ENCODE measurements at regions not wholly inside any gene's neighbourhood (a gene's known extent, or its start where the extent isn't known, plus 50 kb on each side); places are given as distances from the start of the nearest gene placed in this dataset.

DNA sequence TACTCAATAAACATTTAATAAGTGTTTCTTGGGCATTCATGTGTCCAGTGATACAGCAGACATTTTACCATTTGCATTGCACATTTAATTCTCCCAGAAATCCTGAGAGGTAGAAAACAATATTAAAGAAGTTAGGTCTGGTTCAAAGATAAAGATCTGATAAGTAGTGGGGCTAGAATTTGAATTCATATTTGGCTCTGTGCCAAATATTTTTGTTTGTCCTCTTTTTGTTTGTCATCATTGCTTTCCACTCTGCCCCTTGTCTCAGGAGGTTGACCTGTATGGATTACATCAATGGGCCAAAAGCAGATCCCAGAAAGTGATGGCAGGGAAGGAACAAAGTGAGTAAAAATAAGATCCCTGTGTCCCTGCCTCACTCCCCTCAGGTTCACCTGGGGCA lies 441.9 kb upstream of the PKDCC start:
- TF ChIP-seq, protein P1, sequence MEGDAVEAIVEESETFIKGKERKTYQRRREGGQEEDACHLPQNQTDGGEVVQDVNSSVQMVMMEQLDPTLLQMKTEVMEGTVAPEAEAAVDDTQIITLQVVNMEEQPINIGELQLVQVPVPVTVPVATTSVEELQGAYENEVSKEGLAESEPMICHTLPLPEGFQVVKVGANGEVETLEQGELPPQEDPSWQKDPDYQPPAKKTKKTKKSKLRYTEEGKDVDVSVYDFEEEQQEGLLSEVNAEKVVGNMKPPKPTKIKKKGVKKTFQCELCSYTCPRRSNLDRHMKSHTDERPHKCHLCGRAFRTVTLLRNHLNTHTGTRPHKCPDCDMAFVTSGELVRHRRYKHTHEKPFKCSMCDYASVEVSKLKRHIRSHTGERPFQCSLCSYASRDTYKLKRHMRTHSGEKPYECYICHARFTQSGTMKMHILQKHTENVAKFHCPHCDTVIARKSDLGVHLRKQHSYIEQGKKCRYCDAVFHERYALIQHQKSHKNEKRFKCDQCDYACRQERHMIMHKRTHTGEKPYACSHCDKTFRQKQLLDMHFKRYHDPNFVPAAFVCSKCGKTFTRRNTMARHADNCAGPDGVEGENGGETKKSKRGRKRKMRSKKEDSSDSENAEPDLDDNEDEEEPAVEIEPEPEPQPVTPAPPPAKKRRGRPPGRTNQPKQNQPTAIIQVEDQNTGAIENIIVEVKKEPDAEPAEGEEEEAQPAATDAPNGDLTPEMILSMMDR (IDR thresholded peaks at IDR 0.05): no peak
- Mint-ChIP-seq H3K4me3 (no peak overlapping the region), H3K27me3 (ENCODE audit: insufficient read depth) (peaks cover 2% of the 10 kb centered on the region; the same call in 1 of the 2 replicates), H3K27ac (no peak overlapping the region), H3K9me3 (peaks cover 4% of the 10 kb centered on the region), H3K4me1 (ENCODE audit: low read depth) (no peaks in the 10 kb centered on the region), H3K36me3 (ENCODE audit: low read depth) (no peaks in the 10 kb centered on the region)
- DNase-seq: no peak

- no peak overlapping the region for H3K4me3 Mint-ChIP-seq
- H3K9me3 Mint-ChIP-seq: peaks cover 8% of the 10 kb centered on the region
- H3K27ac Mint-ChIP-seq: no peak overlapping the region
- H3K36me3 Mint-ChIP-seq (ENCODE audit: low read depth): no peaks in the 10 kb centered on the region
- TF ChIP-seq, protein P1 (IDR thresholded peaks at IDR 0.05): no peak
- H3K4me1 Mint-ChIP-seq (ENCODE audit: low read depth): no peaks in the 10 kb centered on the region
- peak; percentile 1 for DNase-seq
- H3K27me3 Mint-ChIP-seq (ENCODE audit: insufficient read depth): no peaks in the 10 kb centered on the region
Observed at GRCh38 chr2:41610501-41611190, 437.2 kb upstream of the PKDCC start.

DNA sequence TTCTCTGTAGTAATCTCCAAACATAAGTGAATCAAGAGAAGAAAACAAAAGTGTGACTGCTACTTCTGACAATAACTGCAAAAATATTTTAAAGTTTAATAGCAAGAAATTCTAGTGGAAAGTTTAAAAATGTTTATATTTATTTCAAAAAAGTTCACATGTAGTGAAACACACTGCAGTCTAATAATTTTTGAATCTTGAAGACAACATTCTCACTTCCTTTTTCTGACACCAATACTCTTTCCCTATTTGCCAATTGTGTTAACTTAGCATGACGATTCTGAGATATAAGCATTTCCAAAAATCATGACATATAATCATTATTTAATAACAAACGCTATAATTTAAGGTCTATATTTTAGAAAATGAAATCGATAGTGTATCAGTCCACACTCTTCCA lies 429.1 kb upstream of the PKDCC start:
- peaks cover 4% of the 10 kb centered on the region; the same call in 1 of the 2 replicates for H3K36me3 Mint-ChIP-seq (ENCODE audit: low read depth)
- H3K27ac Mint-ChIP-seq: no peak overlapping the region
- peaks cover 2% of the 10 kb centered on the region; the same call in 1 of the 2 replicates for H3K27me3 Mint-ChIP-seq (ENCODE audit: insufficient read depth)
- TF ChIP-seq, protein P1 (IDR thresholded peaks at IDR 0.05): no peak
- no peaks in the 10 kb centered on the region for H3K4me1 Mint-ChIP-seq (ENCODE audit: low read depth)
- no peak for DNase-seq
- peaks cover 4% of the 10 kb centered on the region for H3K9me3 Mint-ChIP-seq
- no peak overlapping the region for H3K4me3 Mint-ChIP-seq

DNA sequence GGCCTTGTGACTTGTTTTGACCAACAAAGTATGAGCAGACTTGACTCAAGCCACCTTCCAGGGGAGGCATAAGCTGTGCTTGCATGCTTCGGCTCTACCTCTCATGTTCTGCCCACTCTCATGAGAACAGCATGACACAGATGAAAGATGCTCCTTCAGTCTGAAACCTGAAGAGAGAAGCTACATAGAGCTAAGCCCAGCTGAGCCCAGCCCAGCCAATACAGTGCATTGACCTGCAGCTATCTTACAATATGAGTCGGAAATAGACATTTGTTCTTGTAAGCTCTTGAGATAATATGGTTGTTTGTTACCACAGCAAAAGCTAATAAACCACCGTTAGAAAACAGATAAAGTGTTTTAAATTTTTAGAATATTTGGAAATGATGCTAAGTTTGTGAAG lies 426.7 kb upstream of the PKDCC start:
- Mint-ChIP-seq H3K36me3 (ENCODE audit: low read depth) (peaks cover 7% of the 10 kb centered on the region; the same call in 1 of the 2 replicates), H3K4me3 (no peak overlapping the region), H3K9me3 (peaks cover 11% of the 10 kb centered on the region), H3K27ac (no peak overlapping the region), H3K4me1 (ENCODE audit: low read depth) (no peaks in the 10 kb centered on the region), H3K27me3 (ENCODE audit: insufficient read depth) (peaks cover 2% of the 10 kb centered on the region; the same call in 1 of the 2 replicates)
- TF ChIP-seq, protein P1 (IDR thresholded peaks at IDR 0.05): no peak
- no peak for DNase-seq

- Mint-ChIP-seq H3K4me1 (ENCODE audit: low read depth) (no peaks in the 10 kb centered on the region), H3K27me3 (ENCODE audit: insufficient read depth) (peaks cover 2% of the 10 kb centered on the region; the same call in 1 of the 2 replicates), H3K4me3 (no peak overlapping the region), H3K27ac (no peak overlapping the region), H3K9me3 (peaks cover 11% of the 10 kb centered on the region), H3K36me3 (ENCODE audit: low read depth) (peaks cover 7% of the 10 kb centered on the region; the same call in 1 of the 2 replicates)
- TF ChIP-seq, protein P1 (IDR thresholded peaks at IDR 0.05): no peak
- DNase-seq: no peak
Observed at GRCh38 chr2:41621563-41621962, 426.3 kb upstream of the PKDCC start.

Data from HFFc6 (cell line).